Activated CD4-positive, alpha-beta T cell treated with anti-CD3 and anti-CD28 coated beads for 4 hours (primary cell): ENCODE measurements at regions not wholly inside any gene's neighbourhood (a gene's known extent, or its start where the extent isn't known, plus 50 kb on each side); places are given as distances from the start of the nearest gene placed in this dataset.

Experiments
- DNase-seq, 2 donors: peaks; one replicate each; pipeline ENCODE4 v3.0.0-alpha.2; 2020

- DNase-seq: no peak
These were observed 111.4 kb downstream of the THNSL2 start for GRCh38 chr2:88281302-88282217.

- DNase-seq: no peak
These were observed 99.7 kb downstream of the THNSL2 start for GRCh38 chr2:88269836-88270235.

- DNase-seq: no peak
These were observed 95.5 kb downstream of the THNSL2 start for GRCh38 chr2:88265352-88266303.

GRCh38 chr2:88263861-88264260 lies 93.7 kb downstream of the THNSL2 start:
- no peak for DNase-seq

GRCh38 chr2:88261725-88262124 lies 91.6 kb downstream of the THNSL2 start:
- DNase-seq: no peak

- DNase-seq: no peak
These were observed 88.1 kb downstream of the THNSL2 start for GRCh38 chr2:88258208-88258607.

- DNase-seq: no peak
These were observed 84.4 kb downstream of the THNSL2 start for GRCh38 chr2:88254437-88255091.

GRCh38 chr2:88253997-88254396 lies 83.9 kb downstream of the THNSL2 start:
- DNase-seq: no peak

- DNase-seq: no peak
These were observed 83.2 kb downstream of the THNSL2 start for GRCh38 chr2:88253375-88253774.

- DNase-seq: no peak
These were observed 82.5 kb downstream of the THNSL2 start for GRCh38 chr2:88252646-88253045.

- DNase-seq: no peak
These were observed 82.0 kb downstream of the THNSL2 start for GRCh38 chr2:88252111-88252510.

- no peak for DNase-seq
These were observed 80.3 kb downstream of the THNSL2 start for GRCh38 chr2:88250404-88250803.

GRCh38 chr2:88248280-88248828 lies 78.2 kb downstream of the THNSL2 start:
- no peak for DNase-seq

- DNase-seq: no peak
These were observed 77.4 kb downstream of the THNSL2 start for GRCh38 chr2:88247531-88247930.

- no peak for DNase-seq
These were observed 75.0 kb downstream of the THNSL2 start for GRCh38 chr2:88245109-88245508.

- no peak for DNase-seq
These were observed 69.6 kb downstream of the THNSL2 start for GRCh38 chr2:88239781-88240180.

GRCh38 chr2:88236666-88237065 lies 66.5 kb downstream of the THNSL2 start:
- no peak for DNase-seq
